SK-N-SH (cell line): ENCODE measurements at regions not wholly inside any gene's neighbourhood (a gene's known extent, or its start where the extent isn't known, plus 50 kb on each side); places are given as distances from the start of the nearest gene placed in this dataset.

Source experiments
- CTCF ChIA-PET: fragments of 300-600, 350-600 bp; formaldehyde crosslinking; extraction: SDS; loops from one replicate; lab custom pipeline; 2021; lab: Yijun Ruan, JAX
- POLR2A ChIA-PET: fragments of 350-600 bp; sonication (Branson Sonifier 250); formaldehyde crosslinking; extraction: SDS; loops from one replicate; lab custom pipeline; 2020; ENCODE audit warnings: antibody characterized with exemption, inconsistent platforms; lab: Yijun Ruan, JAX
- DNase-seq: peaks from one replicate; pipeline ENCODE4 v3.0.0; 2012
- H2AFZ ChIP-seq: fragments of 200-600 bp; sonication (generic); 2 replicates; pipeline ENCODE4 v1.8.1; 2016; ENCODE audit warnings: antibody characterized with exemption, mild to moderate bottlenecking, low read depth
- H3F3A ChIP-seq: fragments of 200-600 bp; sonication (generic); replicated peaks from 2 replicates; pipeline ENCODE3; 2016; ENCODE audit warnings: antibody characterized with exemption, mild to moderate bottlenecking; ENCODE audit not compliant: insufficient read depth
- H3K27ac ChIP-seq, 2 experiments: fragments of 200-500 bp in 1 of 2; fragments of 200-600 bp in 1 of 2; sonication (Bioruptor generic) in 1 of 2; sonication (generic), shearing (Covaris generic) in 1 of 2; 2 replicates each; pipeline versions ENCODE4 v1.5.1 to v1.6.1; 2014 to 2016; ENCODE audit warnings: low read depth in 2 of 2, inconsistent platforms in 1 of 2, low read length in 1 of 2, mild to moderate bottlenecking in 1 of 2, mixed read lengths in 1 of 2
- H3K27me3 ChIP-seq: fragments of 200-600 bp; sonication (generic), shearing (Covaris generic); 2 replicates; pipeline ENCODE4 v1.6.1; 2016; ENCODE audit warnings: mixed run types; ENCODE audit not compliant: insufficient read depth
- H3K36me3 ChIP-seq, 2 experiments: fragments of 200-500 bp in 1 of 2; fragments of 200-600 bp in 1 of 2; sonication (Bioruptor generic) in 1 of 2; sonication (generic) in 1 of 2; replicated peaks in 1 of 2; 2 replicates each; pipeline versions ENCODE3 to v1.5.1; 2014 to 2016; ENCODE audit warnings: low read length in 1 of 2, mild to moderate bottlenecking in 1 of 2; ENCODE audit not compliant: insufficient read depth in 2 of 2, control insufficient read depth in 1 of 2
- H3K4me1 ChIP-seq, 2 experiments: fragments of 200-500 bp in 1 of 2; fragments of 200-600 bp in 1 of 2; sonication (Bioruptor generic) in 1 of 2; sonication (generic), shearing (Covaris generic) in 1 of 2; 2 replicates each; pipeline versions ENCODE4 v1.5.1 to v1.6.1; 2014 to 2016; ENCODE audit warnings: low read depth in 1 of 2, low read length in 1 of 2, mixed run types in 1 of 2; ENCODE audit not compliant: insufficient read depth in 2 of 2, control insufficient read depth in 1 of 2
- H3K4me2 ChIP-seq: fragments of 200-600 bp; sonication (generic), shearing (Covaris generic); 2 replicates; pipeline ENCODE4 v1.6.1; 2017; ENCODE audit warnings: mixed run types
- H3K4me3 ChIP-seq, 2 experiments: fragments of 200-500 bp in 1 of 2; fragments of 200-600 bp in 1 of 2; sonication (Bioruptor generic) in 1 of 2; sonication (generic), shearing (Covaris generic) in 1 of 2; 2 replicates each; pipeline versions ENCODE4 v1.5.1 to v1.8.1; 2014 to 2016; ENCODE audit warnings: low read depth in 2 of 2, inconsistent platforms in 1 of 2, low read length in 1 of 2, mild to moderate bottlenecking in 1 of 2, mixed read lengths in 1 of 2, moderate library complexity in 1 of 2
- H3K79me2 ChIP-seq: fragments of 200-600 bp; sonication (generic); 2 replicates; pipeline ENCODE4 v1.8.1; 2017; ENCODE audit warnings: mild to moderate bottlenecking; ENCODE audit not compliant: insufficient read depth
- H3K9ac ChIP-seq: fragments of 200-600 bp; sonication (generic); 2 replicates; pipeline ENCODE4 v1.6.1; 2017; ENCODE audit warnings: mixed run types
- H3K9me2 ChIP-seq: fragments of 200-600 bp; sonication (generic); 2 replicates; pipeline ENCODE4 v1.6.1; 2017; ENCODE audit warnings: mixed run types
- H3K9me3 ChIP-seq: fragments of 200-600 bp; sonication (generic); 2 replicates; pipeline ENCODE4 v1.6.1; 2017; ENCODE audit warnings: mixed run types, mild to moderate bottlenecking, moderate library complexity
- H4K20me1 ChIP-seq: fragments of 200-600 bp; sonication (generic); 2 replicates; pipeline ENCODE4 v1.6.1; 2017; ENCODE audit warnings: mild to moderate bottlenecking, mixed run types; ENCODE audit not compliant: insufficient read depth
- ELF1 ChIP-seq: IDR thresholded peaks from 2 replicates; pipeline ENCODE4 v1.4.0; 2012
- EZH2phosphoT487 ChIP-seq: fragments of 200-600 bp; sonication (generic); IDR thresholded peaks from 2 replicates; pipeline ENCODE4 v1.6.1; 2017; ENCODE audit warnings: low read depth, mixed run types, mild to moderate bottlenecking, antibody characterized with exemption, moderate library complexity, borderline replicate concordance
- FOSL2 ChIP-seq: IDR thresholded peaks from 2 replicates; pipeline ENCODE4 v1.4.0; 2012; ENCODE audit warnings: low read depth, mild to moderate bottlenecking, moderate library complexity, borderline replicate concordance
- GABPA ChIP-seq: IDR thresholded peaks from 2 replicates; pipeline ENCODE4 v1.4.0; 2012; ENCODE audit warnings: low read depth, mild to moderate bottlenecking
- GATA2 ChIP-seq: sonication (generic); formaldehyde crosslinking; IDR thresholded peaks from 2 replicates; pipeline ENCODE4 v1.5.0; 2020; ENCODE audit warnings: mild to moderate bottlenecking, missing genetic modification reagents
- PBX3 ChIP-seq: IDR thresholded peaks from 2 replicates; pipeline ENCODE4; 2012
- POLR2AphosphoS5 ChIP-seq: IDR thresholded peaks from 2 replicates; pipeline ENCODE4 v1.6.1; 2012; ENCODE audit warnings: low read depth, low read length
- RAD21 ChIP-seq: IDR thresholded peaks from 2 replicates; pipeline ENCODE4 v1.6.1; 2012; ENCODE audit warnings: mild to moderate bottlenecking, low read length
- RXRA ChIP-seq: IDR thresholded peaks from 2 replicates; pipeline ENCODE4 v1.4.0; 2012; ENCODE audit warnings: low read depth, mild to moderate bottlenecking, borderline replicate concordance
- TCF12 ChIP-seq: IDR thresholded peaks from 2 replicates; pipeline ENCODE4 v1.4.0; 2012
- TEAD4 ChIP-seq: IDR thresholded peaks from 2 replicates; pipeline ENCODE4 v1.4.0; 2012; ENCODE audit warnings: mild to moderate bottlenecking, borderline replicate concordance; ENCODE audit not compliant: insufficient read depth
- USF2 ChIP-seq: fragments of 150-350 bp; IDR thresholded peaks from 2 replicates; pipeline ENCODE4 v1.6.1; 2017; ENCODE audit warnings: antibody characterized with exemption, low read length, low read depth, borderline replicate concordance
- YY1 ChIP-seq: IDR thresholded peaks from 2 replicates; pipeline ENCODE4 v1.4.0; 2012; ENCODE audit warnings: low read depth, mild to moderate bottlenecking
- ZBTB33 ChIP-seq: IDR thresholded peaks from 2 replicates; pipeline ENCODE4 v1.4.0; 2012; ENCODE audit warnings: low read depth, borderline replicate concordance
- WGBS: methylation state at CpG from one replicate; pipeline ENCODE4 v1.1.6; 2017; ENCODE audit warnings: low lambda C conversion rate; 5-methylcytosine and 5-hydroxymethylcytosine counted together
- TF ChIP-seq, protein P1 (sequence below): fragments of 150-350 bp; IDR thresholded peaks from 2 replicates; pipeline ENCODE4 v1.6.1; 2016; ENCODE audit warnings: mild to moderate bottlenecking, low read depth, low read length
- TF ChIP-seq, protein P2 (sequence below): IDR thresholded peaks from 2 replicates; pipeline ENCODE4 v1.4.0; 2012; ENCODE audit warnings: low read depth

DNA sequence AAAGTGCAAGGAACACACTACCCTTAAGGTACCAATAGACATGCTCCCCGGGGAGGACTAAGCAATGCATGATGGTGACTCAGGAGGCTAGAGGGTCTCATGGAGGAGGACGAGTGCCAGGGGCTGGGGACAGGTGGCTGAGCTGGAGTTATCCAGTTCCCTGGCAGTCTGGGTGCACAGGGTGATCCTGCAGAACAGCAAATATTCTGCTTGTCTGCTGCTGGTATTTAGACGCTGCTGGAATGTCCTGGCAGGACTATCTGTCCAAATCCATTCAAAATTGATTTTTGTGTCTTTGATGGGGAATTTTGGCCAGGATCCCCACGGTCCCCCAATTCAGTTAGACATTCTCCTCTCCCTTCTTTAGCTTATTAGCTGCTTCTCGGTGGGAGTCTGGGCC lies 138.7 kb downstream of the C12orf75 start:
- Histone ChIP-seq H3K9me2 (no peaks in the 10 kb centered on the region), H3K27me3 (no peaks in the 10 kb centered on the region), H4K20me1 (no peaks in the 10 kb centered on the region), H3K27ac (peak overlapping the region in 1 of 2 experiments; percentile 48; a peak in 2 of 4 replicates), H3K4me2 (peak overlapping the region; percentile 11; the same call in 1 of the 2 replicates), H3K4me1 (peaks cover 2 to 4% of the 10 kb centered on the region in 2 experiments; a peak in 2 of 4 replicates), H3K4me3 (no peak overlapping the region), H3F3A (peaks cover 22% of the 10 kb centered on the region), H2AFZ (peak overlapping the region; percentile 79; the same call in 1 of the 2 replicates), H3K36me3 (no peaks in the 10 kb centered on the region)
- DNase-seq, result no peak
- CTCF ChIA-PET, result no interaction called here
- TF ChIP-seq, protein P1, sequence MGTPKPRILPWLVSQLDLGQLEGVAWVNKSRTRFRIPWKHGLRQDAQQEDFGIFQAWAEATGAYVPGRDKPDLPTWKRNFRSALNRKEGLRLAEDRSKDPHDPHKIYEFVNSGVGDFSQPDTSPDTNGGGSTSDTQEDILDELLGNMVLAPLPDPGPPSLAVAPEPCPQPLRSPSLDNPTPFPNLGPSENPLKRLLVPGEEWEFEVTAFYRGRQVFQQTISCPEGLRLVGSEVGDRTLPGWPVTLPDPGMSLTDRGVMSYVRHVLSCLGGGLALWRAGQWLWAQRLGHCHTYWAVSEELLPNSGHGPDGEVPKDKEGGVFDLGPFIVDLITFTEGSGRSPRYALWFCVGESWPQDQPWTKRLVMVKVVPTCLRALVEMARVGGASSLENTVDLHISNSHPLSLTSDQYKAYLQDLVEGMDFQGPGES, result no peak
- TF ChIP-seq USF2, result no peak
- no peak for TF ChIP-seq EZH2phosphoT487
- no peak for TF ChIP-seq RXRA
- TF ChIP-seq ZBTB33, result no peak
- TF ChIP-seq GATA2 (CRISPR knock-in tag), result no peak
- TF ChIP-seq, all 33 proteins: peak for 0
- WGBS, result 75% methylated on average over 5 of the region's 5 CpGs
- Histone ChIP-seq H3K79me2 (no peaks in the 10 kb centered on the region), H3K9ac (no peak overlapping the region), H3K9me3 (no peaks in the 10 kb centered on the region)
- POLR2A ChIA-PET, result no interaction called here

- Histone ChIP-seq H3K9ac (no peak overlapping the region), H3K9me3 (no peaks in the 10 kb centered on the region), H3K4me2 (peak overlapping the region; percentile 11; the same call in 1 of the 2 replicates), H2AFZ (peak overlapping the region; percentile 79; the same call in 1 of the 2 replicates), H3K9me2 (no peaks in the 10 kb centered on the region), H3K79me2 (no peaks in the 10 kb centered on the region), H3F3A (peaks cover 22% of the 10 kb centered on the region), H4K20me1 (no peaks in the 10 kb centered on the region), H3K27ac (peak overlapping the region in 1 of 2 experiments; percentile 48; a peak in 2 of 4 replicates), H3K27me3 (no peaks in the 10 kb centered on the region), H3K4me1 (peaks cover 2 to 4% of the 10 kb centered on the region in 2 experiments; a peak in 2 of 4 replicates), H3K4me3 (no peak overlapping the region), H3K36me3 (no peaks in the 10 kb centered on the region)
- ChIA-PET POLR2A (no interaction called here), CTCF (no interaction called here)
- DNase-seq, result no peak
- 65% methylated on average over 5 of the region's 5 CpGs for WGBS
- TF ChIP-seq USF2 (no peak), TCF12 (peak; percentile 32; the same call in 1 of the 2 replicates), TEAD4 (no peak), POLR2AphosphoS5 (no peak), YY1 (no peak), GABPA (no peak), PBX3 (peak; percentile 57), RAD21 (no peak), ELF1 (no peak), ZBTB33 (no peak), FOSL2 (no peak), GATA2 (CRISPR knock-in tag) (no peak)
- TF ChIP-seq, protein P2, sequence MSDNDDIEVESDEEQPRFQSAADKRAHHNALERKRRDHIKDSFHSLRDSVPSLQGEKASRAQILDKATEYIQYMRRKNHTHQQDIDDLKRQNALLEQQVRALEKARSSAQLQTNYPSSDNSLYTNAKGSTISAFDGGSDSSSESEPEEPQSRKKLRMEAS, result no peak
- TF ChIP-seq, protein P1, result no peak
Observed at GRCh38 chr12:105469701-105470100, 139.2 kb downstream of the C12orf75 start.
